ENCODE measurements at regions not wholly inside any gene's neighbourhood (a gene's known extent, or its start where the extent isn't known, plus 50 kb on each side); places are given as distances from the start of the nearest gene placed in this dataset.
A peak's percentile ranks its signal among the peaks of the same experiment; 100 is the strongest.

GRCh38 chr6:22903826-22904225 is 334.5 kb downstream of the HDGFL1 start:
- Histone ChIP-seq H3K4me2 (no peak overlapping the region), H3K4me1 (no peaks in the 10 kb centered on the region), H3K9me3 (no peaks in the 10 kb centered on the region), H3K4me3 (no peak overlapping the region), H3K27ac (no peak overlapping the region)
- no peak for TF ChIP-seq SREBF2 (IDR thresholded peaks at IDR 0.05)
- 71% methylated on average over 3 of the region's 3 CpGs for WGBS (ENCODE audit: missing lambda C conversion rate)
- ChIA-PET POLR2A (no interaction called here), CTCF (no interaction called here)
- DNase-seq (ENCODE audit: low read depth in 1 of 2, low spot score in 1 of 2) (no peak), ATAC-seq (no peak), FAIRE-seq (no peak)

DNA sequence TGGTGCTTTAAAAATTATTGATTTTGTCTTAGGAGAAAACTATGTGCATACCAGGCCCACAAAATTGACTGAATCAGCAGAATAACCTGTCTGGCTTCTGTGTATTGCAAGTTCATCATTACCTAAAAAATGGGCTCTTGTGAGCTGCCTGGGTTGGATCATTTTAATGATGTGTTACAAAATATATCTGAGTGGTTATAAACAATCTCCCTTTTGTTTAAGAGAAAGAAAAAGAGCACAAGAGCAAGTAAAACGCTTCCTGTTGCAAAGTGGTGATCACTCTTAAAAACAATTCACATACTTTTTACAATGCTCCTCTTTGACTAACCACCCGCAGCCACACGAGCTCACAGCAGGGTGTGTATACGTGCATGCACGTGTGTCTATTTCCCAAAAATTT is 335.1 kb downstream of the HDGFL1 start:
- ChIA-PET POLR2A (no interaction called here), CTCF (no interaction called here)
- DNase-seq (ENCODE audit: low read depth in 1 of 2, low spot score in 1 of 2), result no peak
- Histone ChIP-seq H3K4me3 (no peak overlapping the region), H3K4me1 (no peaks in the 10 kb centered on the region), H3K4me2 (no peak overlapping the region), H3K27ac (no peak overlapping the region), H3K9me3 (no peaks in the 10 kb centered on the region)
- 73% methylated on average over 5 of the region's 5 CpGs for WGBS (ENCODE audit: missing lambda C conversion rate)
- TF ChIP-seq FOSB (CRISPR knock-in tag; IDR thresholded peaks at IDR 0.05) (no peak), PBX3 (IDR thresholded peaks at IDR 0.05) (no peak), EP300 (IDR thresholded peaks at IDR 0.05) (no peak), MAFK (IDR thresholded peaks at IDR 0.05; ENCODE audit: partially characterized antibody) (peak; percentile 53), BHLHE40 (IDR thresholded peaks at IDR 0.05; ENCODE audit: low read depth, low read length) (no peak), HEYL (CRISPR knock-in tag; IDR thresholded peaks at IDR 0.05) (no peak)
- TF ChIP-seq, protein P1, sequence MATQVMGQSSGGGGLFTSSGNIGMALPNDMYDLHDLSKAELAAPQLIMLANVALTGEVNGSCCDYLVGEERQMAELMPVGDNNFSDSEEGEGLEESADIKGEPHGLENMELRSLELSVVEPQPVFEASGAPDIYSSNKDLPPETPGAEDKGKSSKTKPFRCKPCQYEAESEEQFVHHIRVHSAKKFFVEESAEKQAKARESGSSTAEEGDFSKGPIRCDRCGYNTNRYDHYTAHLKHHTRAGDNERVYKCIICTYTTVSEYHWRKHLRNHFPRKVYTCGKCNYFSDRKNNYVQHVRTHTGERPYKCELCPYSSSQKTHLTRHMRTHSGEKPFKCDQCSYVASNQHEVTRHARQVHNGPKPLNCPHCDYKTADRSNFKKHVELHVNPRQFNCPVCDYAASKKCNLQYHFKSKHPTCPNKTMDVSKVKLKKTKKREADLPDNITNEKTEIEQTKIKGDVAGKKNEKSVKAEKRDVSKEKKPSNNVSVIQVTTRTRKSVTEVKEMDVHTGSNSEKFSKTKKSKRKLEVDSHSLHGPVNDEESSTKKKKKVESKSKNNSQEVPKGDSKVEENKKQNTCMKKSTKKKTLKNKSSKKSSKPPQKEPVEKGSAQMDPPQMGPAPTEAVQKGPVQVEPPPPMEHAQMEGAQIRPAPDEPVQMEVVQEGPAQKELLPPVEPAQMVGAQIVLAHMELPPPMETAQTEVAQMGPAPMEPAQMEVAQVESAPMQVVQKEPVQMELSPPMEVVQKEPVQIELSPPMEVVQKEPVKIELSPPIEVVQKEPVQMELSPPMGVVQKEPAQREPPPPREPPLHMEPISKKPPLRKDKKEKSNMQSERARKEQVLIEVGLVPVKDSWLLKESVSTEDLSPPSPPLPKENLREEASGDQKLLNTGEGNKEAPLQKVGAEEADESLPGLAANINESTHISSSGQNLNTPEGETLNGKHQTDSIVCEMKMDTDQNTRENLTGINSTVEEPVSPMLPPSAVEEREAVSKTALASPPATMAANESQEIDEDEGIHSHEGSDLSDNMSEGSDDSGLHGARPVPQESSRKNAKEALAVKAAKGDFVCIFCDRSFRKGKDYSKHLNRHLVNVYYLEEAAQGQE (IDR thresholded peaks at IDR 0.05), result no peak
- no peak for FAIRE-seq
- no peak for ATAC-seq

DNA sequence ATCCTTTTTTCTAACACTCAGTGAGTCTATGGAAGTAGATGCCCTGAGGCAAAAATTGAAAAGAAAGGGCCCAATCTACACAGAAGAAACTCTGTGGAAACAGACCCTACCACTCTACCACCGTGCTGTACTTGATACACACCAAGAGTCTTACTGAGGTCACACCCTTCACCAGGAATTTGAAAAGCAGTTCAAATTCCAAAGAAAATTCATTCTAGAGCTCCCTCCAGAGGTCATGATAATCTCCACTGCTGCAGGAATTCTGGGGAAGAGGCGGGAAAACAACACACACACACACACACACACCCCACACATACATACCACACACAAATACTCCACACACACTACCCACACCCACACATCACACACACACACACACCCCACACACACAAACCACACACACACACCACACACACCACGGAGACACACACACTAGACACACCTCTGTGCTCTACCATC is 336.8 kb downstream of the HDGFL1 start:
- no peak for FAIRE-seq
- ChIA-PET POLR2A (no interaction called here), CTCF (interaction anchor here (1.3 kb wide), 1 partner anchor 12 kb away, joined by 3 read pairs; no protein-coding TSS in a partner anchor)
- no peak; a peak in 1 of 6 replicates for ATAC-seq
- Histone ChIP-seq H3K9me3 (no peaks in the 10 kb centered on the region), H3K4me1 (no peaks in the 10 kb centered on the region), H3K4me2 (no peak overlapping the region), H3K4me3 (no peak overlapping the region), H3K27ac (no peak overlapping the region)
- WGBS (ENCODE audit: missing lambda C conversion rate), result 63% methylated on average over 3 of the region's 3 CpGs
- peak; percentile 4 to 28 for DNase-seq (ENCODE audit: low read depth in 1 of 2, low spot score in 1 of 2)
- TF ChIP-seq RAD21 (conservative IDR thresholded peaks at IDR 0.05 in 1 of 2, IDR thresholded peaks at IDR 0.05 in 1 of 2) (peak; percentile 33 to 41; a peak in 2 of 5 replicates), RARB (CRISPR knock-in tag; IDR thresholded peaks at IDR 0.05) (no peak), SREBF2 (IDR thresholded peaks at IDR 0.05) (no peak), CBX8 (IDR thresholded peaks at IDR 0.05) (no peak)
- TF ChIP-seq, protein P2, sequence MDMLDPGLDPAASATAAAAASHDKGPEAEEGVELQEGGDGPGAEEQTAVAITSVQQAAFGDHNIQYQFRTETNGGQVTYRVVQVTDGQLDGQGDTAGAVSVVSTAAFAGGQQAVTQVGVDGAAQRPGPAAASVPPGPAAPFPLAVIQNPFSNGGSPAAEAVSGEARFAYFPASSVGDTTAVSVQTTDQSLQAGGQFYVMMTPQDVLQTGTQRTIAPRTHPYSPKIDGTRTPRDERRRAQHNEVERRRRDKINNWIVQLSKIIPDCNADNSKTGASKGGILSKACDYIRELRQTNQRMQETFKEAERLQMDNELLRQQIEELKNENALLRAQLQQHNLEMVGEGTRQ (IDR thresholded peaks at IDR 0.05), result no peak

DNA sequence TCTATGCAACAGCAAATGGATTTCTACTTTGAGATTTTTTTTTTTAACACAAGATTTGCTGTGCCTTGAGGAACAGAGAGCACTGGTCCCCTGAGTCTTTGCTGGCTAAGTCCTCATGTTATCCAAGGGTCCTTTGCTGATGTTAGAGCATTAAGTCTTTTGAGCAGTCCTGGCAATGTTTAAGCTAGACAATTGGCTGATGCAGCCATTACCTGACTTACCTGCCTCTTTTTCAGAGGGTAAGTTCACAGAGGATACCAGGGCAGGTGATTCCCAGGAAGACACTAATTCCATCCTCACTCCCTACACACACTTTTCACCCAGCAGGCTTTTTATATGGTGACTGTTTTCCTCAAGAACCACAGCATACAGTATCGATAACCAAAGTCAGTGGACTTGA is 337.7 kb downstream of the HDGFL1 start:
- Histone ChIP-seq H3K27ac (no peak overlapping the region), H3K4me1 (no peaks in the 10 kb centered on the region), H3K4me2 (no peak overlapping the region), H3K4me3 (no peak overlapping the region), H3K9me3 (no peaks in the 10 kb centered on the region)
- no peak for FAIRE-seq
- ATAC-seq, result no peak
- TF ChIP-seq HEYL (CRISPR knock-in tag; IDR thresholded peaks at IDR 0.05), result no peak
- no peak for TF ChIP-seq NR3C1 (IDR thresholded peaks at IDR 0.05)
- no peak for TF ChIP-seq KDM1A (IDR thresholded peaks at IDR 0.05; ENCODE audit: low read depth)
- TF ChIP-seq, protein P3, sequence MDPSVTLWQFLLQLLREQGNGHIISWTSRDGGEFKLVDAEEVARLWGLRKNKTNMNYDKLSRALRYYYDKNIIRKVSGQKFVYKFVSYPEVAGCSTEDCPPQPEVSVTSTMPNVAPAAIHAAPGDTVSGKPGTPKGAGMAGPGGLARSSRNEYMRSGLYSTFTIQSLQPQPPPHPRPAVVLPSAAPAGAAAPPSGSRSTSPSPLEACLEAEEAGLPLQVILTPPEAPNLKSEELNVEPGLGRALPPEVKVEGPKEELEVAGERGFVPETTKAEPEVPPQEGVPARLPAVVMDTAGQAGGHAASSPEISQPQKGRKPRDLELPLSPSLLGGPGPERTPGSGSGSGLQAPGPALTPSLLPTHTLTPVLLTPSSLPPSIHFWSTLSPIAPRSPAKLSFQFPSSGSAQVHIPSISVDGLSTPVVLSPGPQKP (IDR thresholded peaks at IDR 0.05; ENCODE audit: low read depth, low read length), result no peak
- peak; percentile 17 for TF ChIP-seq MAFK (IDR thresholded peaks at IDR 0.05; ENCODE audit: partially characterized antibody)
- TF ChIP-seq ZC3H11A (IDR thresholded peaks at IDR 0.05), result no peak
- TF ChIP-seq, protein P1 (IDR thresholded peaks at IDR 0.05), result no peak
- no peak for TF ChIP-seq POLR2AphosphoS2 (conservative IDR thresholded peaks at IDR 0.05; ENCODE audit: low read length)
- POLR2A ChIA-PET, result no interaction called here
- 92% methylated on average over 1 of the region's 1 CpG for WGBS (ENCODE audit: missing lambda C conversion rate)
- CTCF ChIA-PET, result interaction anchor here (1.3 kb wide), 1 partner anchor 13 kb away, joined by 3 read pairs; no protein-coding TSS in a partner anchor
- no peak for DNase-seq (ENCODE audit: low read depth in 1 of 2, low spot score in 1 of 2)

Data from A549 (cell line).